ENCODE measurements at regions not wholly inside any gene's neighbourhood (a gene's known extent, or its start where the extent isn't known, plus 50 kb on each side); places are given as distances from the start of the nearest gene placed in this dataset.
A peak's percentile ranks its signal among the peaks of the same experiment; 100 is the strongest.
"Not testable (repeated sequence)": the region's sequence is repeated elsewhere in the genome, so short reads cannot be mapped to it uniquely, and the experiment has no call there.

- H3K4me3 ChIP-seq (replicated peaks in 1 of 2; ENCODE audit: low read depth in 2 of 2, low read length in 2 of 2), result no peak overlapping the region
- TF ChIP-seq, protein P1, sequence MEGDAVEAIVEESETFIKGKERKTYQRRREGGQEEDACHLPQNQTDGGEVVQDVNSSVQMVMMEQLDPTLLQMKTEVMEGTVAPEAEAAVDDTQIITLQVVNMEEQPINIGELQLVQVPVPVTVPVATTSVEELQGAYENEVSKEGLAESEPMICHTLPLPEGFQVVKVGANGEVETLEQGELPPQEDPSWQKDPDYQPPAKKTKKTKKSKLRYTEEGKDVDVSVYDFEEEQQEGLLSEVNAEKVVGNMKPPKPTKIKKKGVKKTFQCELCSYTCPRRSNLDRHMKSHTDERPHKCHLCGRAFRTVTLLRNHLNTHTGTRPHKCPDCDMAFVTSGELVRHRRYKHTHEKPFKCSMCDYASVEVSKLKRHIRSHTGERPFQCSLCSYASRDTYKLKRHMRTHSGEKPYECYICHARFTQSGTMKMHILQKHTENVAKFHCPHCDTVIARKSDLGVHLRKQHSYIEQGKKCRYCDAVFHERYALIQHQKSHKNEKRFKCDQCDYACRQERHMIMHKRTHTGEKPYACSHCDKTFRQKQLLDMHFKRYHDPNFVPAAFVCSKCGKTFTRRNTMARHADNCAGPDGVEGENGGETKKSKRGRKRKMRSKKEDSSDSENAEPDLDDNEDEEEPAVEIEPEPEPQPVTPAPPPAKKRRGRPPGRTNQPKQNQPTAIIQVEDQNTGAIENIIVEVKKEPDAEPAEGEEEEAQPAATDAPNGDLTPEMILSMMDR (IDR thresholded peaks at IDR 0.05; ENCODE audit: low read depth, low read length), result no peak
- DNase-seq (ENCODE audit: low read depth in 2 of 2), result peak in 1 of 2 donors; percentile 39
Measured at GRCh38 chr2:8121826-8122513, 559.9 kb upstream of the ID2 start.

DNA sequence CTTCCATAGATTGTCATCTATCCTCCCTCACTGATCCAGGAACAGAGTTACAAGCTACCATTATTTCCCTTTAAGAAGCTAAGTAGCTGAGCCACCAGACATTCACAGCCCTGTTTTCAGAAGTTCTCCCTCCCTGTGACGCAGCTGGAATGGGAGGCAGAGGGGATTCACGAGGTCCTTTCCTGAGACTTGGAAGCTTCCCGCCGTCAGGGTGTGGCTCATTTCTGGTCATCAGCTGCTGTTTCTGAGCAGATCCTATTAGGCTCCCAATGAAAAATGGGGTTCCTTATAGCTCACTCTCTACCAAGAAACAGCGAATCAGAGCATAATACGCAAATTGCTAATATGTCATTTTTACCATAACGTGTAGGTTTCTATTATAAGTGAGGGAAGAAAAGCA lies 559.3 kb upstream of the ID2 start:
- DNase-seq (ENCODE audit: low read depth in 2 of 2), result no peak
- TF ChIP-seq, protein P1 (IDR thresholded peaks at IDR 0.05; ENCODE audit: low read depth, low read length), result no peak
- no peak overlapping the region for H3K4me3 ChIP-seq (replicated peaks in 1 of 2; ENCODE audit: low read depth in 2 of 2, low read length in 2 of 2)

- TF ChIP-seq, protein P1 (IDR thresholded peaks at IDR 0.05; ENCODE audit: low read depth, low read length), result no peak
- no peak for DNase-seq (ENCODE audit: low read depth in 2 of 2)
- H3K4me3 ChIP-seq (replicated peaks in 1 of 2; ENCODE audit: low read depth in 2 of 2, low read length in 2 of 2), result no peak overlapping the region
Measured at GRCh38 chr2:8123464-8123863, 558.4 kb upstream of the ID2 start.

DNA sequence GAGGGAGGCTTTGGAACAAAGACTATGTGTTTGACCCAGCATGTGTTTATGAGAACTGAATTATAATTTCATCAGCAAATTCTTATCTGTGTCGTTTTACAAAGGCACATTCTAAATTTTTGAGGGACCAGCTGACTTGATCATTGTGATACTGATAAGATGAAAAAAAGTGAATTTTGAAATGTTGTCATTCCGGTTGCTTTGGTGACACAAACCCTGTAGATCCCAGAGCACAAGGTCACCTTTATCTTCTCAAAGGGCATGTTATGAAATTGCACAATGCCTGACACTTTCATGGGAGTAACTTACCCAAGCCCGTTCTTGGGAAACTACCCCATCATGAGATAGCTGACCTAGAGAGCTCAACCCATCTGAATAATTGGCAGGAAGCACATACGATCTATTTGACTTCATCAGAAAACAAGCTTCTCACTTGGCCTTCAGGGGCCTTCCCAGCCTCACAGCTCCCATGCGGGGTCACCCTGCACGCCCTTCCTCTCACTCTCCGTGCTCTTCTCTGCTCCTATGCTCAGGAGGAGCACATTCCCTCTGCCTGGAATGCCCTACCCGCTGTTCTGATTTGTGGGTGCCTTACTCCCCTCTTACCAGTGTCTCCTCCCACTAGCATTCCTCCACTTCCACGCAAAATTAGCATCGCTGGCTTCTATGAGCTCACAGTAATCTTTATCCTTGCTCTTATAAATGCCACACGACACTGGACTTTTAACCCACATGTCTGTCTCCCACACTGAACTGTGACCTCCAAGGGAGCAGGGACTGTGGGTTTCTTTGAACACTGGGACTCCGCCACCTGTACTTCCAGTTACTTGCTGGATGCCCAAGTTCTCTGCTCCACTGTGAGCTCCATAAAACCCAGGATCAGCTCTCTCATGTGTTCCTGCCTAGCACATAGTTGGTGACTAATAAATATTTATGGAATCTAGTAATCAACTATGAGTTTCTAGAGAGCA lies 555.8 kb upstream of the ID2 start:
- no peak overlapping the region for H3K4me3 ChIP-seq (replicated peaks in 1 of 2; ENCODE audit: low read depth in 2 of 2, low read length in 2 of 2)
- peak; percentile 37 to 87 for DNase-seq (ENCODE audit: low read depth in 2 of 2)
- TF ChIP-seq, protein P1 (IDR thresholded peaks at IDR 0.05; ENCODE audit: low read depth, low read length), result no peak

DNA sequence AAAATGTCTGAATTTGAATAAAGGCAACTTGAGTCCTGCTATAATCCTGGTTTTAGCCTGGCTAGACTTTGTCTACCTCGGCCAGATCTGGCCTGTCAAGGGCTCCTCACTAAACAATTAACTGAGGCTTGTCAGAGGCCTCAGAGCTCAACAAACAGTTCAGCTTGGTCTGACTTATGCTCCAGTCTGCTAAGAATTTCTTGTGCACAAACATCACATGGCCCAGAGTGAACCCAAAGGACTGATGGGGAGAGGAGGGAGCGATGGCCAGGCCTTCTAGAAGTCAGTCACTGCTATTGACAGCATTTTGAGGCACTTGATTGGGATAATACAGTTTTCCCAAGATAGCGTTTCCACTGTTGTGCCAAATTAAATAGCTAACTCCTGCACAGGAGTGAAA lies 555.1 kb upstream of the ID2 start:
- DNase-seq (ENCODE audit: low read depth in 2 of 2), result no peak
- TF ChIP-seq, protein P1 (IDR thresholded peaks at IDR 0.05; ENCODE audit: low read depth, low read length), result no peak
- H3K4me3 ChIP-seq (replicated peaks in 1 of 2; ENCODE audit: low read depth in 2 of 2, low read length in 2 of 2), result no peak overlapping the region

DNA sequence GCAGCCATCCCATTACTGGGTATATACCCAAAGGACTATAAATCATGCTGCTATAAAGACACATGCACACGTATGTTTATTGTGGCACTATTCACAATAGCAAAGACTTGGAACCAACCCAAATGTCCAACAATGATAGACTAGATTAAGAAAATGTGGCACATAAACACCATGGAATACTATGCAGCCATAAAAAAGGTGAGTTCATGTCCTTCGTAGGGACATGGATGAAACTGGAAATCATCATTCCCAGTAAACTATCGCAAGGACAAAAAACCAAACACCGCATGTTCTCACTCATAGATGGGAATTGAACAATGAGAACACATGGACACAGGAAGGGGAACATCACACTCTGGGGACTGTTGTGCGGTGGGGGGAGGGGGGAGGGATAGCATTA lies 550.4 kb upstream of the ID2 start:
- not testable (repeated sequence) for DNase-seq (ENCODE audit: low read depth in 2 of 2); H3K4me3 ChIP-seq (replicated peaks in 1 of 2; ENCODE audit: low read depth in 2 of 2, low read length in 2 of 2)

DNA sequence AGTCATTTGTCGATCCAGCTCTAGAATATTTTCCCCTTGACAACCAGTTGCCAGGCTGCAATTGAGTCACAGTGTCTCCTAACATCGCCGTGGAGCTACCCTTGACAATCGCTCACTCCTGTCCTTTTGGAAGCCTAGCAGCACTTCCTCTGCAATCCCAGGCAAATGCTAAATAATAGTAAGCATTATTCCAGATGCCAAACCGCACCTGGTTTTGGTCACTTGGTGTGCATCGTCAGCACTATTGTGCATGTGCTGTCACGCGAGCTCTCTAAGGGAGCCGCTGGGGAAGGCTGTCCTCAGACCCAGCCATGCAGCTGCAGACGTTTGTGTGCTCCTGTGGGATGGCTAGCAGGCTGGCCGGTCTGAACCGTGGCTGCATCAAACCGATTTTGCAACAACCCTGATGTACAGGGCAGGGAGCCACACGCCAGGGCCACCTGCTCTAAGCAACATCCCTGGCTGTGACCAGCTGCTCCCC lies 549.5 kb upstream of the ID2 start:
- TF ChIP-seq, protein P1 (IDR thresholded peaks at IDR 0.05; ENCODE audit: low read depth, low read length), result no peak
- DNase-seq (ENCODE audit: low read depth in 2 of 2), result no peak
- H3K4me3 ChIP-seq (replicated peaks in 1 of 2; ENCODE audit: low read depth in 2 of 2, low read length in 2 of 2), result no peak overlapping the region
